ENCODE measurements at regions not wholly inside any gene's neighbourhood (a gene's known extent, or its start where the extent isn't known, plus 50 kb on each side); places are given as distances from the start of the nearest gene placed in this dataset.
"Not testable (repeated sequence)": the region's sequence is repeated elsewhere in the genome, so short reads cannot be mapped to it uniquely, and the experiment has no call there.

GRCh38 chr7:36058020-36058592 lies 94.9 kb upstream of the EEPD1 start:
- no peaks in the 10 kb centered on the region for H3K36me3 Mint-ChIP-seq (ENCODE audit: low read depth)
- no peak overlapping the region for H3K27ac Mint-ChIP-seq
- no peak for DNase-seq
- H3K9me3 Mint-ChIP-seq = no peaks in the 10 kb centered on the region
- H3K4me1 Mint-ChIP-seq (ENCODE audit: low read depth) = no peaks in the 10 kb centered on the region
- H3K4me3 Mint-ChIP-seq = no peak overlapping the region
- H3K27me3 Mint-ChIP-seq = no peaks in the 10 kb centered on the region

GRCh38 chr7:36060388-36060787 lies 92.7 kb upstream of the EEPD1 start:
- H3K9me3 Mint-ChIP-seq; H3K4me3 Mint-ChIP-seq; H3K4me1 Mint-ChIP-seq (ENCODE audit: low read depth); H3K36me3 Mint-ChIP-seq (ENCODE audit: low read depth); H3K27me3 Mint-ChIP-seq; DNase-seq; H3K27ac Mint-ChIP-seq: not testable (repeated sequence)

GRCh38 chr7:36062154-36062815 lies 90.8 kb upstream of the EEPD1 start:
- DNase-seq = no peak

GRCh38 chr7:36064676-36065075 lies 88.4 kb upstream of the EEPD1 start:
- H3K4me3 Mint-ChIP-seq = no peak overlapping the region
- no peaks in the 10 kb centered on the region for H3K4me1 Mint-ChIP-seq (ENCODE audit: low read depth)
- H3K36me3 Mint-ChIP-seq (ENCODE audit: low read depth) = no peaks in the 10 kb centered on the region
- no peaks in the 10 kb centered on the region for H3K27me3 Mint-ChIP-seq
- no peak for DNase-seq
- H3K9me3 Mint-ChIP-seq = no peaks in the 10 kb centered on the region
- no peak overlapping the region for H3K27ac Mint-ChIP-seq

More at GRCh38 chr7:36062154-36062815, 90.8 kb upstream of the EEPD1 start:
- no peak overlapping the region for H3K27ac Mint-ChIP-seq
- no peaks in the 10 kb centered on the region for H3K9me3 Mint-ChIP-seq
- H3K4me3 Mint-ChIP-seq = no peak overlapping the region
- H3K36me3 Mint-ChIP-seq (ENCODE audit: low read depth) = no peaks in the 10 kb centered on the region
- H3K4me1 Mint-ChIP-seq (ENCODE audit: low read depth) = no peaks in the 10 kb centered on the region
- H3K27me3 Mint-ChIP-seq = no peaks in the 10 kb centered on the region

- H3K27ac Mint-ChIP-seq, DNase-seq: not testable (repeated sequence)
These were observed 87.3 kb upstream of the EEPD1 start for GRCh38 chr7:36065563-36066342.

GRCh38 chr7:36066343-36066664 lies 86.8 kb upstream of the EEPD1 start:
- Mint-ChIP-seq H3K27ac (no peak overlapping the region), H3K36me3 (ENCODE audit: low read depth) (no peaks in the 10 kb centered on the region), H3K9me3 (no peaks in the 10 kb centered on the region), H3K4me3 (no peak overlapping the region), H3K4me1 (ENCODE audit: low read depth) (no peaks in the 10 kb centered on the region), H3K27me3 (no peaks in the 10 kb centered on the region)
- DNase-seq = no peak

More at GRCh38 chr7:36065563-36066342, 87.3 kb upstream of the EEPD1 start:
- not testable (repeated sequence) for H3K4me3 Mint-ChIP-seq; H3K27me3 Mint-ChIP-seq; H3K4me1 Mint-ChIP-seq (ENCODE audit: low read depth); H3K9me3 Mint-ChIP-seq; H3K36me3 Mint-ChIP-seq (ENCODE audit: low read depth)

GRCh38 chr7:36070230-36070629 lies 82.8 kb upstream of the EEPD1 start:
- no peak overlapping the region for H3K4me3 Mint-ChIP-seq
- no peaks in the 10 kb centered on the region for H3K36me3 Mint-ChIP-seq (ENCODE audit: low read depth)
- DNase-seq = no peak
- no peak overlapping the region for H3K27ac Mint-ChIP-seq
- no peaks in the 10 kb centered on the region for H3K4me1 Mint-ChIP-seq (ENCODE audit: low read depth)
- no peaks in the 10 kb centered on the region for H3K9me3 Mint-ChIP-seq
- H3K27me3 Mint-ChIP-seq = peaks cover 6% of the 10 kb centered on the region

- no peaks in the 10 kb centered on the region for H3K36me3 Mint-ChIP-seq (ENCODE audit: low read depth)
- no peak overlapping the region for H3K4me3 Mint-ChIP-seq
- no peaks in the 10 kb centered on the region for H3K9me3 Mint-ChIP-seq
- H3K27me3 Mint-ChIP-seq = peaks cover 6% of the 10 kb centered on the region
- no peak for DNase-seq
- no peaks in the 10 kb centered on the region for H3K4me1 Mint-ChIP-seq (ENCODE audit: low read depth)
- no peak overlapping the region for H3K27ac Mint-ChIP-seq
These were observed 81.4 kb upstream of the EEPD1 start for GRCh38 chr7:36071605-36072004.

- DNase-seq = no peak
- no peaks in the 10 kb centered on the region for H3K4me1 Mint-ChIP-seq (ENCODE audit: low read depth)
- no peaks in the 10 kb centered on the region for H3K9me3 Mint-ChIP-seq
- peaks cover 6% of the 10 kb centered on the region for H3K27me3 Mint-ChIP-seq
- H3K4me3 Mint-ChIP-seq = no peak overlapping the region
- no peaks in the 10 kb centered on the region for H3K36me3 Mint-ChIP-seq (ENCODE audit: low read depth)
- H3K27ac Mint-ChIP-seq = no peak overlapping the region
These were observed 80.4 kb upstream of the EEPD1 start for GRCh38 chr7:36072620-36073019.

- DNase-seq = no peak
- Mint-ChIP-seq H3K27ac (no peak overlapping the region), H3K27me3 (peaks cover 6% of the 10 kb centered on the region), H3K36me3 (ENCODE audit: low read depth) (no peaks in the 10 kb centered on the region), H3K4me1 (ENCODE audit: low read depth) (no peaks in the 10 kb centered on the region), H3K4me3 (no peak overlapping the region), H3K9me3 (no peaks in the 10 kb centered on the region)
These were observed 77.5 kb upstream of the EEPD1 start for GRCh38 chr7:36075561-36075960.

- H3K36me3 Mint-ChIP-seq (ENCODE audit: low read depth) = no peaks in the 10 kb centered on the region
- peaks cover 6% of the 10 kb centered on the region for H3K27me3 Mint-ChIP-seq
- no peak for DNase-seq
- no peaks in the 10 kb centered on the region for H3K4me1 Mint-ChIP-seq (ENCODE audit: low read depth)
- no peak overlapping the region for H3K27ac Mint-ChIP-seq
- no peak overlapping the region for H3K4me3 Mint-ChIP-seq
- H3K9me3 Mint-ChIP-seq = no peaks in the 10 kb centered on the region
These were observed 77.0 kb upstream of the EEPD1 start for GRCh38 chr7:36076074-36076473.

GRCh38 chr7:36078816-36079360 lies 74.2 kb upstream of the EEPD1 start:
- H3K9me3 Mint-ChIP-seq = no peaks in the 10 kb centered on the region
- no peak overlapping the region for H3K27ac Mint-ChIP-seq

GRCh38 chr7:36079446-36080025 lies 73.5 kb upstream of the EEPD1 start:
- H3K4me1 Mint-ChIP-seq (ENCODE audit: low read depth) = no peaks in the 10 kb centered on the region
- no peak overlapping the region for H3K27ac Mint-ChIP-seq

More at GRCh38 chr7:36078816-36079360, 74.2 kb upstream of the EEPD1 start:
- Mint-ChIP-seq H3K27me3 (peaks cover 6% of the 10 kb centered on the region), H3K4me3 (no peak overlapping the region), H3K4me1 (ENCODE audit: low read depth) (no peaks in the 10 kb centered on the region), H3K36me3 (ENCODE audit: low read depth) (no peaks in the 10 kb centered on the region)
- no peak for DNase-seq

GRCh38 chr7:36080843-36081242 lies 72.2 kb upstream of the EEPD1 start:
- DNase-seq = no peak
- H3K27me3 Mint-ChIP-seq = peaks cover 3% of the 10 kb centered on the region
- H3K4me1 Mint-ChIP-seq (ENCODE audit: low read depth) = no peaks in the 10 kb centered on the region
- H3K36me3 Mint-ChIP-seq (ENCODE audit: low read depth) = no peaks in the 10 kb centered on the region
- no peak overlapping the region for H3K27ac Mint-ChIP-seq
- H3K4me3 Mint-ChIP-seq = no peak overlapping the region
- no peaks in the 10 kb centered on the region for H3K9me3 Mint-ChIP-seq

More at GRCh38 chr7:36079446-36080025, 73.5 kb upstream of the EEPD1 start:
- no peak for DNase-seq
- H3K9me3 Mint-ChIP-seq = no peaks in the 10 kb centered on the region
- H3K36me3 Mint-ChIP-seq (ENCODE audit: low read depth) = no peaks in the 10 kb centered on the region
- H3K4me3 Mint-ChIP-seq = no peak overlapping the region
- peaks cover 3% of the 10 kb centered on the region for H3K27me3 Mint-ChIP-seq

- no peak for DNase-seq
- Mint-ChIP-seq H3K4me1 (ENCODE audit: low read depth) (no peaks in the 10 kb centered on the region), H3K27ac (no peak overlapping the region), H3K9me3 (no peaks in the 10 kb centered on the region), H3K27me3 (peaks cover 3% of the 10 kb centered on the region), H3K36me3 (ENCODE audit: low read depth) (no peaks in the 10 kb centered on the region), H3K4me3 (no peak overlapping the region)
These were observed 70.8 kb upstream of the EEPD1 start for GRCh38 chr7:36082216-36082615.
